ENCODE measurements at regions not wholly inside any gene's neighbourhood (a gene's known extent, or its start where the extent isn't known, plus 50 kb on each side); places are given as distances from the start of the nearest gene placed in this dataset.
"Not testable (repeated sequence)": the region's sequence is repeated elsewhere in the genome, so short reads cannot be mapped to it uniquely, and the experiment has no call there.

DNA sequence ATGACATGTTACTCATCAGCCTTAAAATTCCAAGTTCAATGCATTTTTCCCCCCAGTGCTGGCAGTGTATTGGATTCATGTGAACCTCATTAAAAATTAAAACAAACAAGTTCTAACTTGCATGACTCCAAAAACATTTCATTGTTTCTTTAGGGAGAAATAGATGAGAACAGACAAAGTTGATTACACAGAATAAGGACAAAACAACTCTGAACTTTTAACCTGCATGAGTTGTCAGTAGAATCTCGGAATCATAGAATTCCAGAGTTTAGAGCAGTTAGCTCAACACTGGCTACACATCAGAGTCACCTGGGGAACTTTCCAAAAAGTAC is 127.5 kb downstream of the TMX1 start:
- Histone ChIP-seq H3K9me3 (ENCODE audit: control insufficient read depth, low read length) (no peaks in the 10 kb centered on the region), H3K4me1 (ENCODE audit: control insufficient read depth, insufficient read depth, low read length) (peaks cover 9% of the 10 kb centered on the region), H3K27ac (ENCODE audit: insufficient read depth, low read depth, low read length, poor library complexity, severe bottlenecking) (no peak overlapping the region), H3K36me3 (ENCODE audit: control insufficient read depth, insufficient read depth, low read length) (no peaks in the 10 kb centered on the region), H3K27me3 (ENCODE audit: control insufficient read depth, insufficient read depth, low read length, poor library complexity, severe bottlenecking) (no peaks in the 10 kb centered on the region), H3K4me3 (ENCODE audit: insufficient read depth, low read depth, low read length) (no peak overlapping the region)
- WGBS, 2 experiments: 93% methylated on average over 1 of the region's 1 CpG

DNA sequence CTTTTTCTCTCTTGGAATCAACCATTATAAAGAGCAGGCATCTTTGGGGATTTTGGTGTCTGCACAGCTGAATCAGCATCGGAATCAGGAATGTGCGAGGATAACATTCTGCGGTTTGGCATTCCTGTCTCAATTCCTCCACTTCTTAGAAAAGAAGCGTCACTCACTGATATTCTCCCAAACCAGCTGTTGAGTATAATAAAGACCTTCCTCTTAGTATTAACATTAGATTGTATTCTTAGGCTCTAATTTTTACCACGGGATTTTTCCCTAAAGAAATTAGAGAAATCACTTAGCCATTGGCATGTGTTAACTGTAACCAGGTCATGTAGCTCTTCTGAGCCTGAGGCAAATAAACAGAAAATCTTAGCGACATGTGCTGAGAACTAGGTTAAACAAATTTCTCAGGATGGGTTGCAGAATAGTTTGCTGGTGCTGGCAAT is 128.7 kb downstream of the TMX1 start:
- 90 to 95% methylated on average over 5 to 6 of the region's 6 CpGs for WGBS, 2 experiments
- Histone ChIP-seq H3K27ac (ENCODE audit: insufficient read depth, low read depth, low read length, poor library complexity, severe bottlenecking) (no peak overlapping the region), H3K9me3 (ENCODE audit: control insufficient read depth, low read length) (no peaks in the 10 kb centered on the region)

DNA sequence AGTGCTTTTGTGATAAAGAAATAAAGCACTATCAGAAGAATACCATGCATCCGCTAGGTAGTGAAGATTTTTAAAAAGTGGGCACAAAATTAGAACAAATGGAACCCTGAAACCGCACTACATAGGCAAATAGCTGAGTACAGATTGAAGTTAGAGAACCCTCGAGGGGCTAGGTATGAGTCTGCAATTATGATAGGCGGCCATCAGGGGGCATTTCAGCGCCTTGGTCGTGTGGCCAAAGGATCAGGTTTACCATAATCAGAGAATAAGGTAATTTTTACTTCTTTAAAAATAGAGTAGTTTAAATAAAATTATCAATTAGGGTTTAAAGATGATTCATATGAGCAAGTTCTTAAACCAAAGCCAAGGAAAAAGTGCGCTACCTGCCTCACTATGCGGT is 129.8 kb downstream of the TMX1 start:
- Histone ChIP-seq H3K36me3 (ENCODE audit: control insufficient read depth, insufficient read depth, low read length) (no peaks in the 10 kb centered on the region), H3K27me3 (ENCODE audit: control insufficient read depth, insufficient read depth, low read length, poor library complexity, severe bottlenecking) (no peaks in the 10 kb centered on the region), H3K27ac (ENCODE audit: insufficient read depth, low read depth, low read length, poor library complexity, severe bottlenecking) (no peak overlapping the region), H3K4me1 (ENCODE audit: control insufficient read depth, insufficient read depth, low read length) (peaks cover 9% of the 10 kb centered on the region), H3K9me3 (ENCODE audit: control insufficient read depth, low read length) (no peaks in the 10 kb centered on the region), H3K4me3 (ENCODE audit: insufficient read depth, low read depth, low read length) (no peak overlapping the region)
- WGBS, 2 experiments: 73 to 77% methylated on average over 6 of the region's 8 CpGs

More for the DNA sequence above, 128.7 kb downstream of the TMX1 start:
- H3K36me3 ChIP-seq (ENCODE audit: control insufficient read depth, insufficient read depth, low read length): no peaks in the 10 kb centered on the region
- no peak overlapping the region for H3K4me3 ChIP-seq (ENCODE audit: insufficient read depth, low read depth, low read length)
- peaks cover 9% of the 10 kb centered on the region for H3K4me1 ChIP-seq (ENCODE audit: control insufficient read depth, insufficient read depth, low read length)
- H3K27me3 ChIP-seq (ENCODE audit: control insufficient read depth, insufficient read depth, low read length, poor library complexity, severe bottlenecking): no peaks in the 10 kb centered on the region

DNA sequence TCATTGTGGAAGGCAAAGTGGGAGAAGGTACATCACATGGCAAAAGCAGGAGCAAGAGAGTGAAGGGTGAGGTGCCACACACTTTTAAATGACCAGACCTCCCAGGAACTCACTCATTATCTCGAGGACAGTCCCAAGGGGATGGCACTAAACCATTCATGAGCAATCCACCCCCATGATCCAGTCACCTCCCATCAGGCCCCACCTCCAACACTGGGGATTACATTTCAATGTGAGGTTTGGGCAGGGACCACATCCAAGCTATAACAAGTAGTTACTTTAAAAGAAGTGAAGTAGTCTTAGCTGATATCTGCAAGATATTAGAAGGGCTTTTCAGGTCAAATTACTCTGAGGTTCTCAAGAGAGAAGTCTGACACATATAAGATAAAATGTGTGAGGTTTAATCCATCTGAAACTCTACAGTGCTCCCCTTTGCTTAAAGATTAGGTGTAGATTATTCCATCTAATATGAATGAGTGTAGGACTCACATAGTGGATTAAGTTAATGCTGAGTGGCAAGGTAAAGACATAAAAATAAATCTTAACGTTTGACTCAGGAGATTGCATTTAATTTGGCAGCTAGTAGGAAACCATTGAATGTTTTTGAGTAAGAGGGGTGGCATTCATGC is 130.8 kb downstream of the TMX1 start:
- no peaks in the 10 kb centered on the region for H3K36me3 ChIP-seq (ENCODE audit: control insufficient read depth, insufficient read depth, low read length)
- 62 to 74% methylated on average over 2 of the region's 2 CpGs for WGBS, 2 experiments
- H3K27me3 ChIP-seq (ENCODE audit: control insufficient read depth, insufficient read depth, low read length, poor library complexity, severe bottlenecking): no peaks in the 10 kb centered on the region
- no peak overlapping the region for H3K4me3 ChIP-seq (ENCODE audit: insufficient read depth, low read depth, low read length)
- H3K27ac ChIP-seq (ENCODE audit: insufficient read depth, low read depth, low read length, poor library complexity, severe bottlenecking): no peak overlapping the region
- H3K9me3 ChIP-seq (ENCODE audit: control insufficient read depth, low read length): no peaks in the 10 kb centered on the region
- peaks cover 9% of the 10 kb centered on the region for H3K4me1 ChIP-seq (ENCODE audit: control insufficient read depth, insufficient read depth, low read length)

DNA sequence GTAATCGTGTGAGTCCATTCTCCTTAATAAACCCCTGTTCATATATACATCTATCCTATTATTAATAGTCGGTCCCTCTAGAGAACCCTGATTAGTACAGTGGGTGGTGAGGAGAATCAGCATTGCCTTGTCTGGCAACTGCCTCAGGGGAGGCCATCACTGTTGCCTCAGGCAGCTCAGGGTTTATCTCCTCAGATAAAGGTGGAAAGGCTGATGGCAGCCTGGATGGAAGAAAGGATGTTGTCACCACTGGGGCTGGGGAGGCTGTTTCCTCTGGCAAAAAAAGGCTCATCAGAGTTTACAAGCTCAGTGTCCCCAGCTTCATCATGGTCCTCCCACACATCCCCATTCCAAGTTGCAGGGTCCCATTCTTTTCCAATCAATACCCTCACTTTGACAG is 137.1 kb downstream of the TMX1 start:
- not testable (repeated sequence) for H3K4me3 ChIP-seq (ENCODE audit: insufficient read depth, low read depth, low read length); H3K36me3 ChIP-seq (ENCODE audit: control insufficient read depth, insufficient read depth, low read length); H3K27ac ChIP-seq (ENCODE audit: insufficient read depth, low read depth, low read length, poor library complexity, severe bottlenecking); H3K27me3 ChIP-seq (ENCODE audit: control insufficient read depth, insufficient read depth, low read length, poor library complexity, severe bottlenecking); H3K4me1 ChIP-seq (ENCODE audit: control insufficient read depth, insufficient read depth, low read length); H3K9me3 ChIP-seq (ENCODE audit: control insufficient read depth, low read length)
- WGBS, 2 experiments: 89 to 96% methylated on average over 2 of the region's 2 CpGs

DNA sequence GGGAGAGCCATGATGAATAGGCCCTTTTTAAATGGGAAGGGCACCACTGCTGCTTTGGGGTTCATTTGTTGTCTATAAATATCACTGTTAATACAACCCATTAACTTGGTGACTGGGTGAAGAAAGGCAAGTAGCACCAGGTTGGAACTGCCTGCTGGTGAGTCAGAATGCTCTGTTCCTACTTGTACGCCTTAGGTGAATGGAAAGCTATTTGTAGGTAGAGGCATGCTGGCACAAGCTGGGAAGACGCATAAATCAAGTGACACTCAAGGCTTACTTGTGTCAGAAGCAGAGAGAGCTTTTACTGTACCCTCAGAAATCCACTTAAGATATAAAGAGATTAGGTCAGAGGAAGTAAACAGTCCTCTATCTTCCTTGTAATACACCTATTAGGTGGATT is 142.5 kb downstream of the TMX1 start:
- H3K27me3 ChIP-seq (ENCODE audit: control insufficient read depth, insufficient read depth, low read length, poor library complexity, severe bottlenecking): no peaks in the 10 kb centered on the region
- no peak overlapping the region for H3K4me3 ChIP-seq (ENCODE audit: insufficient read depth, low read depth, low read length)
- H3K27ac ChIP-seq (ENCODE audit: insufficient read depth, low read depth, low read length, poor library complexity, severe bottlenecking): no peak overlapping the region
- H3K4me1 ChIP-seq (ENCODE audit: control insufficient read depth, insufficient read depth, low read length): no peaks in the 10 kb centered on the region
- WGBS, 2 experiments: 89 to 91% methylated on average over 2 of the region's 2 CpGs
- H3K9me3 ChIP-seq (ENCODE audit: control insufficient read depth, low read length): no peaks in the 10 kb centered on the region
- H3K36me3 ChIP-seq (ENCODE audit: control insufficient read depth, insufficient read depth, low read length): no peaks in the 10 kb centered on the region

DNA sequence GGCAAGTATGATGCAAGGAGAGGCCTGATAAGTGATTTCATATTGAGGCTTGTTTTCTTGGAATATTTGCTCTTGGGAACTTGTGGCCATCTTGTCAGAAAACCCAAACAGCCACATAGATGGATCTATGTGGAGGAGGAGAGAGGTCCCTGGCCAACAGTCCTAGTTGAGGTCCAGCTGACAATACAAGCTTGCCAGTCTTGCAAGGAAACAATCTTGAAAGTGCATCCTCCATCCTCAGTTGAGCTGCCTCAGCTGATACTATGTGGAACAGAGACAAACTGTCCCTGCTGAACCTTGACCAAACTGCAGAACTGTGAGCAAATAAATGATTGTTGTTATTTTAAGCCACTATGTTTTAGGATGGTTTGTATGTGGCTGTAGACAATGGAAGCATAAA is 146.4 kb downstream of the TMX1 start:
- Histone ChIP-seq H3K27me3 (ENCODE audit: control insufficient read depth, insufficient read depth, low read length, poor library complexity, severe bottlenecking) (no peaks in the 10 kb centered on the region), H3K27ac (ENCODE audit: insufficient read depth, low read depth, low read length, poor library complexity, severe bottlenecking) (no peak overlapping the region), H3K36me3 (ENCODE audit: control insufficient read depth, insufficient read depth, low read length) (no peaks in the 10 kb centered on the region), H3K9me3 (ENCODE audit: control insufficient read depth, low read length) (no peaks in the 10 kb centered on the region), H3K4me3 (ENCODE audit: insufficient read depth, low read depth, low read length) (no peak overlapping the region), H3K4me1 (ENCODE audit: control insufficient read depth, insufficient read depth, low read length) (no peaks in the 10 kb centered on the region)

DNA sequence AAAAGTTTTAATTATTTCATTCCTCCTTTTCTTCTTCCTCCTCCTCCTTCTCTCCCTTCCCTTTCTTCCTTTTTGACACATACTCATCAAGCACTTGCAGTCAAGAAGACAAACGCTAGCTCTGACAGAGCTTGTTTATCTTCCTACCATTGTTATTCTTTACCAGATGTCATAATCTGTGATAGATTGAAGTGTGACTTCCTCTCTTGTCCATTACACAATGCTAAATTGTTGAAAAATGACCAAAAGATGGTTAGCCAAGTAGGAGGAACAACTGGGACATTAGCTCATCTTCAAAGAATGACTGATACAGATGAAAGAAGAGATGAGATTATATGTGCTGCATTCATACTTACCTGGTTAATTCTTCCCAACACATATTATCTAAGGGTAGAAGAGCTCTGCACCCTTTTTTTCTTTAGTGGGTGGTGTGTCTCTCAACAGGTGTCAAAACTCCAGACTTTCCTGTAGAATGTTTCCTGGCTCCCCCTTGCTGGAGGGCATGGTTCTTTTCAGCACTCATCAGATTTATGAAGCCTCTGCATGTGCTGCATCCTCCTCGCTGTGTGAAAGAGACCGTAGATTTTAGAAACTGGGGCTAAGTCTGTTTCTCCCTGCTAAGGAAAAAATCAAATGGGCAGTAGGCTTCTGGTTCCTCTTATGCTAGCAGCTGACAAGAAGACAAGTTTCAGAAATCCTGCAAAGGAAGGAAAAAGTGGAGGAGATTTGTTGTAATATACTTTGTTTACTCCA is 147.1 kb downstream of the TMX1 start:
- Histone ChIP-seq H3K4me3 (ENCODE audit: insufficient read depth, low read depth, low read length) (no peak overlapping the region), H3K4me1 (ENCODE audit: control insufficient read depth, insufficient read depth, low read length) (no peaks in the 10 kb centered on the region), H3K36me3 (ENCODE audit: control insufficient read depth, insufficient read depth, low read length) (no peaks in the 10 kb centered on the region), H3K27me3 (ENCODE audit: control insufficient read depth, insufficient read depth, low read length, poor library complexity, severe bottlenecking) (no peaks in the 10 kb centered on the region), H3K9me3 (ENCODE audit: control insufficient read depth, low read length) (no peaks in the 10 kb centered on the region), H3K27ac (ENCODE audit: insufficient read depth, low read depth, low read length, poor library complexity, severe bottlenecking) (no peak overlapping the region)
- 84 to 89% methylated on average over 3 of the region's 3 CpGs for WGBS, 2 experiments

DNA sequence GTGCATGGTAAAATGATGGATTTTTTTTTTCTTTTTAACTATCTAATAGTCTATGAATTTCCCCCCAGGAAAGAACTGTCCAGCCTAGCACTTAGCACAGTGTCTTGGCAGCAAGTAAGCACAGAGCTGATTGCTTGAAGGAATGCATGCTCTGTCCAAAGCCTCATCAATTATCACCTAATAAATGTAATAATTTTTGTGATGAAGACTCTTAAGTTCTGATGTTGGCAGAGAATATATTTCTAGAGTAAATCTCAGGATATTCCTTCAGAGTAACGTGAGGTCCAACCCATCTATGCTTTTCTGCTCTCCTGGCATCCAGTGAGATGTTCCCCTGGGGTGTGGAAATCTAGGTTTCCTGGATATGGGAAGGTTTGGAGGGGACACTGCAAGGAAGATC is 152.4 kb downstream of the TMX1 start:
- 80 to 89% methylated on average over 1 of the region's 1 CpG for WGBS, 2 experiments
- Histone ChIP-seq H3K27ac (ENCODE audit: insufficient read depth, low read depth, low read length, poor library complexity, severe bottlenecking) (no peak overlapping the region), H3K9me3 (ENCODE audit: control insufficient read depth, low read length) (no peaks in the 10 kb centered on the region), H3K27me3 (ENCODE audit: control insufficient read depth, insufficient read depth, low read length, poor library complexity, severe bottlenecking) (no peaks in the 10 kb centered on the region), H3K4me3 (ENCODE audit: insufficient read depth, low read depth, low read length) (no peak overlapping the region), H3K4me1 (ENCODE audit: control insufficient read depth, insufficient read depth, low read length) (peaks cover 10% of the 10 kb centered on the region), H3K36me3 (ENCODE audit: control insufficient read depth, insufficient read depth, low read length) (no peaks in the 10 kb centered on the region)

DNA sequence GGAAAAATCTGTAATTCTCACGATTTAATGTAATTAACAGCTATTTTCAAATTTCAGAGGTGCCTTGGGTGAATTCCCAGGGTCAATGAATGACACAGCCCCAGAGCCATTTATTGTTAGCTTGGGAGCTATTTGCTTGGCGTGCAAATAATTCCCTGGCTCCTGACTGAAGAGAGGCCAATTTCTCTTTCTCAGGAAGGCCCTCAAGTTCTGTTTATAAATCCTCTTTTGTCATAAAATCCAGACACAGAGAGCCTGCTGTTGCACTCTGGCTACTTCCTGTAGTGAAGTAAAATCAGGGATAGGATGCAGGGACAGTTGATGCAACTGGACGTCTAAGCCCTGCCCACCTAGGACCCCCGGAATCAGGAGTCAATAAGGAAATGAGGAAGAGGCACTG is 154.3 kb downstream of the TMX1 start:
- Histone ChIP-seq H3K4me1 (ENCODE audit: control insufficient read depth, insufficient read depth, low read length) (peaks cover 10% of the 10 kb centered on the region), H3K27ac (ENCODE audit: insufficient read depth, low read depth, low read length, poor library complexity, severe bottlenecking) (no peak overlapping the region), H3K36me3 (ENCODE audit: control insufficient read depth, insufficient read depth, low read length) (no peaks in the 10 kb centered on the region), H3K4me3 (ENCODE audit: insufficient read depth, low read depth, low read length) (no peak overlapping the region), H3K9me3 (ENCODE audit: control insufficient read depth, low read length) (no peaks in the 10 kb centered on the region), H3K27me3 (ENCODE audit: control insufficient read depth, insufficient read depth, low read length, poor library complexity, severe bottlenecking) (no peaks in the 10 kb centered on the region)
- WGBS, 2 experiments: 84 to 89% methylated on average over 4 of the region's 4 CpGs

Data from ectodermal cell (in vitro differentiated cells).